ENCODE measurements at regions not wholly inside any gene's neighbourhood (a gene's known extent, or its start where the extent isn't known, plus 50 kb on each side); places are given as distances from the start of the nearest gene placed in this dataset.

DNA sequence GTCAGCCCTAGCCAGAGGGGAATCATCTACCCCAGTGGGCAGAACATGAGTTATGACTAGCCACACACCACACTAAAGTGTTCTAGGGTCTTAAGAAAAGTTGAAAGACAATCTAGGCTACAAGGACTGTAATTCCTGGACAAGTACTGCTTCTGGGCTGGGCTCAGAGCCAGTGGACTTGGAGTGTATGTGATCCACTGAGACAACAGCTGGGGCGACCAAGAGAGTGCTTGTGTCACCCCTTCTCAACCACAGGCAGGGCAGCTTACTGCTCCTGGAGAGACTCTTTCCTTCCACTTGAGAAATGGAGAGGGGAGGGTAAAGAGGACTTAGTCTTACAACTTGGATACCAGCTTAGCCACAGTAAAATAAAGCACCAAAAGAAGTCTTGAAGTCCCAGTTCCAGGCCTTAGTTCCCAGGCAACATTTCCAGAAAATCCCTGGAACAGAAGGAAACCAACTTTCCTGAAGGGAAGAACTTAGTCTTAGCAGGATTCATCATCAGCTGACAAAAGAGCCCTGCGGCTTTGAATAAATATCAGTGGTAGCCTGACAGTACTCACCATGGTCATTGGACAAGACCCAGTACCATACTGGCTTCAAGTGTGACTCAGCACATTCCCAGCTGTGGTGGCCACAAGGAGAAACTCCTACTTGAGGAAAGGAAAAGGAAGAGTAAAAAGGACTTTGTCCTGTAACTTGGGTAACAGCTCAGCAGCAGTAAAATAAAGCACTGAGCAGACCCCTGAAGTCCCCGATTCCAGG lies 355.1 kb upstream of the ADGRB3 start:
- Histone ChIP-seq H4K20me1 (ENCODE audit: control insufficient read depth, insufficient read depth) (no peaks in the 10 kb centered on the region), H3K4me3 (no peak overlapping the region), H3K79me2 (ENCODE audit: control insufficient read depth, insufficient read depth, low read length) (no peaks in the 10 kb centered on the region), H3K9me3 (replicated peaks; ENCODE audit: control insufficient read depth, insufficient read depth, low read length) (no peaks in the 10 kb centered on the region), H3K9ac (ENCODE audit: control insufficient read depth, insufficient read depth, low read length) (no peak overlapping the region), H3K27ac (ENCODE audit: control insufficient read depth, insufficient read depth) (no peak overlapping the region), H3K36me3 (ENCODE audit: control insufficient read depth in 2 of 2, insufficient read depth in 2 of 2, low read length in 1 of 2) (no peaks in the 10 kb centered on the region), H3K27me3 (replicated peaks in 1 of 2; ENCODE audit: control insufficient read depth in 2 of 2, insufficient read depth in 2 of 2, low read length in 1 of 2) (no peaks in the 10 kb centered on the region), H2AFZ (ENCODE audit: control insufficient read depth, low read depth, low read length) (no peak overlapping the region), H3K4me2 (ENCODE audit: control insufficient read depth, insufficient read depth) (no peak overlapping the region), H3K4me1 (ENCODE audit: control insufficient read depth, insufficient read depth, low read length) (no peaks in the 10 kb centered on the region)
- no TSS peak for BruUV-seq (replicated peaks)
- ATAC-seq (no peak), DNase-seq (ENCODE audit: low read depth, low spot score) (no peak), FAIRE-seq (no peak)
- TF ChIP-seq BACH1 (IDR thresholded peaks at IDR 0.05; ENCODE audit: borderline replicate concordance) (no peak), RELA (IDR thresholded peaks at IDR 0.05; ENCODE audit: borderline replicate concordance, partially characterized antibody) (no peak), RBBP5 (conservative IDR thresholded peaks at IDR 0.05) (no peak), FOXM1 (IDR thresholded peaks at IDR 0.05; ENCODE audit: low read depth, low read length) (no peak), SMARCA5 (IDR thresholded peaks at IDR 0.05) (no peak), IRF4 (IDR thresholded peaks at IDR 0.05; ENCODE audit: low read depth, low read length) (no peak), FOS (IDR thresholded peaks at IDR 0.05; ENCODE audit: borderline replicate concordance, extremely low read depth, insufficient read length) (no peak), RUNX3 (IDR thresholded peaks at IDR 0.05; ENCODE audit: low read length) (no peak), MTA3 (IDR thresholded peaks at IDR 0.05; ENCODE audit: borderline replicate concordance, low read length) (no peak), PAX5 (IDR thresholded peaks at IDR 0.05; ENCODE audit: borderline replicate concordance, low read depth, low read length) (no peak), NR2C1 (IDR thresholded peaks at IDR 0.05) (no peak)
- TF ChIP-seq, protein P1, sequence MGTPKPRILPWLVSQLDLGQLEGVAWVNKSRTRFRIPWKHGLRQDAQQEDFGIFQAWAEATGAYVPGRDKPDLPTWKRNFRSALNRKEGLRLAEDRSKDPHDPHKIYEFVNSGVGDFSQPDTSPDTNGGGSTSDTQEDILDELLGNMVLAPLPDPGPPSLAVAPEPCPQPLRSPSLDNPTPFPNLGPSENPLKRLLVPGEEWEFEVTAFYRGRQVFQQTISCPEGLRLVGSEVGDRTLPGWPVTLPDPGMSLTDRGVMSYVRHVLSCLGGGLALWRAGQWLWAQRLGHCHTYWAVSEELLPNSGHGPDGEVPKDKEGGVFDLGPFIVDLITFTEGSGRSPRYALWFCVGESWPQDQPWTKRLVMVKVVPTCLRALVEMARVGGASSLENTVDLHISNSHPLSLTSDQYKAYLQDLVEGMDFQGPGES (IDR thresholded peaks at IDR 0.05) = no peak
- TF ChIP-seq, protein P2, sequence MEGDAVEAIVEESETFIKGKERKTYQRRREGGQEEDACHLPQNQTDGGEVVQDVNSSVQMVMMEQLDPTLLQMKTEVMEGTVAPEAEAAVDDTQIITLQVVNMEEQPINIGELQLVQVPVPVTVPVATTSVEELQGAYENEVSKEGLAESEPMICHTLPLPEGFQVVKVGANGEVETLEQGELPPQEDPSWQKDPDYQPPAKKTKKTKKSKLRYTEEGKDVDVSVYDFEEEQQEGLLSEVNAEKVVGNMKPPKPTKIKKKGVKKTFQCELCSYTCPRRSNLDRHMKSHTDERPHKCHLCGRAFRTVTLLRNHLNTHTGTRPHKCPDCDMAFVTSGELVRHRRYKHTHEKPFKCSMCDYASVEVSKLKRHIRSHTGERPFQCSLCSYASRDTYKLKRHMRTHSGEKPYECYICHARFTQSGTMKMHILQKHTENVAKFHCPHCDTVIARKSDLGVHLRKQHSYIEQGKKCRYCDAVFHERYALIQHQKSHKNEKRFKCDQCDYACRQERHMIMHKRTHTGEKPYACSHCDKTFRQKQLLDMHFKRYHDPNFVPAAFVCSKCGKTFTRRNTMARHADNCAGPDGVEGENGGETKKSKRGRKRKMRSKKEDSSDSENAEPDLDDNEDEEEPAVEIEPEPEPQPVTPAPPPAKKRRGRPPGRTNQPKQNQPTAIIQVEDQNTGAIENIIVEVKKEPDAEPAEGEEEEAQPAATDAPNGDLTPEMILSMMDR (IDR thresholded peaks at IDR 0.05 in 2 of 3, conservative IDR thresholded peaks at IDR 0.05 in 1 of 3; ENCODE audit: control insufficient read depth in 2 of 3, extremely low read depth in 1 of 3, insufficient read depth in 1 of 3, low read depth in 3 of 3, low read length in 3 of 3) = no peak
- TF ChIP-seq, protein P3, sequence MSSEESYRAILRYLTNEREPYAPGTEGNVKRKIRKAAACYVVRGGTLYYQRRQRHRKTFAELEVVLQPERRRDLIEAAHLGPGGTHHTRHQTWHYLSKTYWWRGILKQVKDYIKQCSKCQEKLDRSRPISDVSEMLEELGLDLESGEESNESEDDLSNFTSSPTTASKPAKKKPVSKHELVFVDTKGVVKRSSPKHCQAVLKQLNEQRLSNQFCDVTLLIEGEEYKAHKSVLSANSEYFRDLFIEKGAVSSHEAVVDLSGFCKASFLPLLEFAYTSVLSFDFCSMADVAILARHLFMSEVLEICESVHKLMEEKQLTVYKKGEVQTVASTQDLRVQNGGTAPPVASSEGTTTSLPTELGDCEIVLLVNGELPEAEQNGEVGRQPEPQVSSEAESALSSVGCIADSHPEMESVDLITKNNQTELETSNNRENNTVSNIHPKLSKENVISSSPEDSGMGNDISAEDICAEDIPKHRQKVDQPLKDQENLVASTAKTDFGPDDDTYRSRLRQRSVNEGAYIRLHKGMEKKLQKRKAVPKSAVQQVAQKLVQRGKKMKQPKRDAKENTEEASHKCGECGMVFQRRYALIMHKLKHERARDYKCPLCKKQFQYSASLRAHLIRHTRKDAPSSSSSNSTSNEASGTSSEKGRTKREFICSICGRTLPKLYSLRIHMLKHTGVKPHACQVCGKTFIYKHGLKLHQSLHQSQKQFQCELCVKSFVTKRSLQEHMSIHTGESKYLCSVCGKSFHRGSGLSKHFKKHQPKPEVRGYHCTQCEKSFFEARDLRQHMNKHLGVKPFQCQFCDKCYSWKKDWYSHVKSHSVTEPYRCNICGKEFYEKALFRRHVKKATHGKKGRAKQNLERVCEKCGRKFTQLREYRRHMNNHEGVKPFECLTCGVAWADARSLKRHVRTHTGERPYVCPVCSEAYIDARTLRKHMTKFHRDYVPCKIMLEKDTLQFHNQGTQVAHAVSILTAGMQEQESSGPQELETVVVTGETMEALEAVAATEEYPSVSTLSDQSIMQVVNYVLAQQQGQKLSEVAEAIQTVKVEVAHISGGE (CRISPR knock-in tag; IDR thresholded peaks at IDR 0.05) = no peak
- TF ChIP-seq, protein P4, sequence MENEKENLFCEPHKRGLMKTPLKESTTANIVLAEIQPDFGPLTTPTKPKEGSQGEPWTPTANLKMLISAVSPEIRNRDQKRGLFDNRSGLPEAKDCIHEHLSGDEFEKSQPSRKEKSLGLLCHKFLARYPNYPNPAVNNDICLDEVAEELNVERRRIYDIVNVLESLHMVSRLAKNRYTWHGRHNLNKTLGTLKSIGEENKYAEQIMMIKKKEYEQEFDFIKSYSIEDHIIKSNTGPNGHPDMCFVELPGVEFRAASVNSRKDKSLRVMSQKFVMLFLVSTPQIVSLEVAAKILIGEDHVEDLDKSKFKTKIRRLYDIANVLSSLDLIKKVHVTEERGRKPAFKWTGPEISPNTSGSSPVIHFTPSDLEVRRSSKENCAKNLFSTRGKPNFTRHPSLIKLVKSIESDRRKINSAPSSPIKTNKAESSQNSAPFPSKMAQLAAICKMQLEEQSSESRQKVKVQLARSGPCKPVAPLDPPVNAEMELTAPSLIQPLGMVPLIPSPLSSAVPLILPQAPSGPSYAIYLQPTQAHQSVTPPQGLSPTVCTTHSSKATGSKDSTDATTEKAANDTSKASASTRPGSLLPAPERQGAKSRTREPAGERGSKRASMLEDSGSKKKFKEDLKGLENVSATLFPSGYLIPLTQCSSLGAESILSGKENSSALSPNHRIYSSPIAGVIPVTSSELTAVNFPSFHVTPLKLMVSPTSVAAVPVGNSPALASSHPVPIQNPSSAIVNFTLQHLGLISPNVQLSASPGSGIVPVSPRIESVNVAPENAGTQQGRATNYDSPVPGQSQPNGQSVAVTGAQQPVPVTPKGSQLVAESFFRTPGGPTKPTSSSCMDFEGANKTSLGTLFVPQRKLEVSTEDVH (IDR thresholded peaks at IDR 0.05; ENCODE audit: low read depth, partially characterized antibody) = no peak
- intact Hi-C loops (cut with micrococcal nuclease; ENCODE audit: unreplicated experiment) = no loop called here
- in situ Hi-C loops (cut with MboI) = no loop called here
- ChIA-PET CTCF (no interaction called here), POLR2A (no interaction called here), SMC1A (ENCODE audit: uncharacterized antibody, unreplicated experiment) (interaction anchor here (1.1 kb wide), 1 partner anchor 181 kb away, joined by 4 read pairs; no protein-coding TSS in a partner anchor), RAD21 (ENCODE audit: unreplicated experiment) (interaction anchor here (0.6 kb wide), 1 partner anchor 8 kb away, joined by 3 read pairs; no protein-coding TSS in a partner anchor)
- WGBS (ENCODE audit: insufficient coverage, insufficient replicate concordance, low lambda C conversion rate, missing lambda C conversion rate) = 33% methylated on average over 3 of the region's 3 CpGs
